ENCODE measurements at regions not wholly inside any gene's neighbourhood (a gene's known extent, or its start where the extent isn't known, plus 50 kb on each side); places are given as distances from the start of the nearest gene placed in this dataset.

DNA sequence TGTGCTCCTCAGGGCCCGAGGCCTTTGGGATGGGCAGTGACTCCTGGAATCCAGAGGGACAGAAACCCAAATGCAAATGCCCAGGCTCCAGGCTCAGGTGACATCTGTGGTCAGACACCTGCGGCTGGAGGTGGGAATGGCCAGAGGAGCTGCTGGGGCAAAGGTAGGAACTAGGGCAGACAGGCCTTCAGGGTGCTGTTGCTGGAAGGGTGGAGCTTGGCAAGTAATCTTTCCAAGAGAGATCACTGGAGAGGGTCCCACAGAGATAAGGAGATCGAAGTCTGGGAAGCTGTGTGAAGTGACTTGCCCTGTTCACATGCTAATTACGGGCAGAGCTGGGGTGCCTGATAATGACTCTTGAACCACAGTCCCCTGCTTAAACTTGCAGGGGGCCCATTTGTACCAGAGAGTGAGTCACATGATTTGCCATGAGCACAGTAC, 82.4 kb downstream of the ACAA2 start:
- no peak overlapping the region for H3K23ac ChIP-seq (ENCODE audit: insufficient read length)
- no peak overlapping the region for H3K14ac ChIP-seq (ENCODE audit: insufficient read length)
- H2BK5ac ChIP-seq (ENCODE audit: low read depth, low read length): peak overlapping the region; percentile 23; the same call in 1 of the 2 replicates
- H3K27me3 ChIP-seq (replicated peaks in 1 of 4; ENCODE audit: control insufficient read depth in 3 of 4, extremely low read depth in 1 of 4, insufficient read depth in 3 of 4, low read length in 3 of 4): no peaks in the 10 kb centered on the region
- peak overlapping the region in 1 of 4 experiments; percentile 10; a peak in 1 of 7 replicates for H3K9ac ChIP-seq (replicated peaks in 1 of 4; ENCODE audit: extremely low read depth in 1 of 4, low read depth in 3 of 4, low read length in 3 of 4)
- no peaks in the 10 kb centered on the region for H4K20me1 ChIP-seq (replicated peaks in 1 of 2; ENCODE audit: control insufficient read depth in 1 of 2, insufficient read depth in 2 of 2, low read length in 2 of 2)
- no peaks in the 10 kb centered on the region for H3K23me2 ChIP-seq (ENCODE audit: low read depth, low read length)
- H3K4me2 ChIP-seq (ENCODE audit: insufficient read depth in 1 of 2, low read depth in 2 of 2, low read length in 2 of 2): 0 out of 4 replicates have a peak overlapping the region, but pooled peaks of 1 of the 2 experiments have one; percentile 20
- H2BK20ac ChIP-seq (ENCODE audit: low read length): 0 out of 2 replicates have a peak overlapping the region, but pooled peaks have one; percentile 25
- no peak overlapping the region for H3K56ac ChIP-seq (replicated peaks; ENCODE audit: insufficient read length, low read depth, low read length)
- H2AFZ ChIP-seq (ENCODE audit: low read length): peak overlapping the region; percentile 41; the same call in 1 of the 2 replicates
- ChIA-PET CTCF (ENCODE audit: partially characterized antibody) (interaction anchor here (0.6 to 3.5 kb wide), 13 partner anchors 8 to 413 kb away, joined by 3 to 19 read pairs (median 6); partner anchors contain the start of gene LIPG), POLR2A (ENCODE audit: partially characterized antibody) (no interaction called here)
- no peak overlapping the region for H3K18ac ChIP-seq (ENCODE audit: extremely low read depth, low read length)
- no peak overlapping the region for H3K4me3 ChIP-seq (ENCODE audit: extremely low read depth in 1 of 4, insufficient read depth in 2 of 4, low read depth in 3 of 4, low read length in 4 of 4)
- H3K36me3 ChIP-seq (ENCODE audit: control insufficient read depth in 2 of 4, insufficient read depth in 4 of 4, low read length in 3 of 4): no peaks in the 10 kb centered on the region
- peaks cover 3 to 12% (median 9%) of the 10 kb centered on the region in 4 experiments for H3K4me1 ChIP-seq (replicated peaks in 1 of 4; ENCODE audit: control insufficient read depth in 3 of 4, insufficient read depth in 4 of 4, low read length in 3 of 4)
- no peak overlapping the region for H2BK120ac ChIP-seq (replicated peaks; ENCODE audit: low read depth, low read length)
- no peak overlapping the region for H4K91ac ChIP-seq (replicated peaks; ENCODE audit: insufficient read length, low read length)
- no peaks in the 10 kb centered on the region for H3K9me3 ChIP-seq (ENCODE audit: insufficient read depth in 2 of 2, low read depth in 1 of 2, low read length in 1 of 2)
- TF ChIP-seq CEBPB (IDR thresholded peaks at IDR 0.05; ENCODE audit: low read depth, low read length) (no peak), CTBP2 (IDR thresholded peaks at IDR 0.05; ENCODE audit: borderline replicate concordance, insufficient read depth, insufficient read length, low read length) (no peak), SIX5 (IDR thresholded peaks at IDR 0.05; ENCODE audit: low read depth, low read length) (no peak), BRCA1 (IDR thresholded peaks at IDR 0.05; ENCODE audit: low read depth, low read length) (no peak), TAF7 (optimal IDR thresholded peaks at IDR 0.05; ENCODE audit: borderline replicate concordance, low read depth, low read length) (no peak), CBX5 (IDR thresholded peaks at IDR 0.05; ENCODE audit: low read depth, low read length) (no peak), SAP30 (IDR thresholded peaks at IDR 0.05; ENCODE audit: insufficient read depth, insufficient replicate concordance, low read length) (no peak)
- TF ChIP-seq, protein P1, sequence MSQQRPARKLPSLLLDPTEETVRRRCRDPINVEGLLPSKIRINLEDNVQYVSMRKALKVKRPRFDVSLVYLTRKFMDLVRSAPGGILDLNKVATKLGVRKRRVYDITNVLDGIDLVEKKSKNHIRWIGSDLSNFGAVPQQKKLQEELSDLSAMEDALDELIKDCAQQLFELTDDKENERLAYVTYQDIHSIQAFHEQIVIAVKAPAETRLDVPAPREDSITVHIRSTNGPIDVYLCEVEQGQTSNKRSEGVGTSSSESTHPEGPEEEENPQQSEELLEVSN (IDR thresholded peaks at IDR 0.05): no peak
- H2BK12ac ChIP-seq (ENCODE audit: low read depth, low read length): peak overlapping the region; percentile 63; the same call in 1 of the 2 replicates
- DNase-seq (ENCODE audit: low read depth in 1 of 2, low spot score in 2 of 2): no peak
- no peak overlapping the region for H3K27ac ChIP-seq (ENCODE audit: low read depth, low read length)
- H2AK5ac ChIP-seq (ENCODE audit: low read depth, low read length): 0 out of 2 replicates have a peak overlapping the region, but pooled peaks have one; percentile 69
- no peak overlapping the region for H4K8ac ChIP-seq (ENCODE audit: extremely low read depth, insufficient read depth, low read length)
- FAIRE-seq: no peak
- WGBS, 2 experiments (ENCODE audit: extremely low coverage in 1 of 2, insufficient coverage in 1 of 2, insufficient read length in 1 of 2, insufficient replicate concordance in 2 of 2, low coverage in 1 of 2, low lambda C conversion rate in 2 of 2, missing lambda C conversion rate in 1 of 2): 81% methylated on average over 4 of the region's 4 CpGs; no CpG with 5 or more reads in 1 of the 2 experiments
- no peak overlapping the region for H3K4ac ChIP-seq (replicated peaks; ENCODE audit: insufficient read length, low read depth, low read length)
- no peaks in the 10 kb centered on the region for H3K79me1 ChIP-seq (ENCODE audit: low read depth, low read length)
- no peaks in the 10 kb centered on the region for H3K79me2 ChIP-seq (ENCODE audit: control insufficient read depth in 1 of 2, insufficient read depth in 2 of 2, low read length in 2 of 2)
- no peak overlapping the region for H2BK15ac ChIP-seq (ENCODE audit: low read length)
- no peak overlapping the region for H4K5ac ChIP-seq (ENCODE audit: insufficient read length, low read depth, low read length)

Measured in H1 (cell line).